Spleen (tissue), 11 donors: ENCODE measurements at regions not wholly inside any gene's neighbourhood (a gene's known extent, or its start where the extent isn't known, plus 50 kb on each side); places are given as distances from the start of the nearest gene placed in this dataset.
A peak's percentile ranks its signal among the peaks of the same experiment; 100 is the strongest.

ENCODE experiments used
- DNase-seq: peaks from one replicate; pipeline ENCODE4 v3.0.0-alpha.2; 2020
- H3K27ac ChIP-seq, 8 donors: fragments of 200-600 bp; sonication (generic) in 7 of 8; 1 replicate in 4 of 8; 2 replicates in 4 of 8; pipeline versions ENCODE4 v1.5.0 to v1.8.0; 2016 to 2021; ENCODE audit warnings: inconsistent platforms in 4 of 8, mild to moderate bottlenecking in 4 of 8, moderate library complexity in 1 of 8
- H3K27me3 ChIP-seq, 7 donors: fragments of 200-600 bp; sonication (generic) in 6 of 7; replicated peaks in 1 of 7; 1 replicate in 4 of 7; 2 replicates in 3 of 7; pipeline versions ENCODE4 v1.5.0 to v1.8.0; 2016 to 2021; ENCODE audit warnings: inconsistent platforms in 3 of 7, mild to moderate bottlenecking in 1 of 7
- H3K36me3 ChIP-seq, 6 donors: fragments of 200-600 bp; sonication (generic) in 5 of 6; 1 replicate in 4 of 6; 2 replicates in 2 of 6; pipeline versions ENCODE4 v1.5.0 to v1.8.0; 2016 to 2021; ENCODE audit warnings: inconsistent platforms in 2 of 6
- H3K4me1 ChIP-seq, 6 donors: fragments of 200-600 bp; sonication (generic) in 5 of 6; 1 replicate in 3 of 6; 2 replicates in 3 of 6; pipeline versions ENCODE4 v1.5.0 to v1.8.0; 2016 to 2021; ENCODE audit warnings: inconsistent platforms in 3 of 6
- H3K4me3 ChIP-seq, 8 donors: fragments of 200-600 bp; sonication (generic) in 7 of 8; 1 replicate in 4 of 8; 2 replicates in 4 of 8; pipeline versions ENCODE4 v1.5.0 to v1.8.0; 2016 to 2021; ENCODE audit warnings: inconsistent platforms in 4 of 8, mild to moderate bottlenecking in 4 of 8, moderate library complexity in 2 of 8
- H3K9me3 ChIP-seq, 8 donors: fragments of 200-600 bp; sonication (generic) in 7 of 8; 1 replicate in 4 of 8; 2 replicates in 4 of 8; pipeline versions ENCODE4 v1.5.0 to v1.8.0; 2016 to 2021; ENCODE audit warnings: inconsistent platforms in 4 of 8
- POLR2A ChIP-seq, 3 donors: fragments of 450-650 bp; IDR thresholded peaks; one replicate each; pipeline ENCODE4 v1.5.1; 2017; ENCODE audit warnings: antibody characterized with exemption in 3 of 3, mild to moderate bottlenecking in 1 of 3
- POLR2AphosphoS5 ChIP-seq, 3 donors: sonication (generic); formaldehyde crosslinking; IDR thresholded peaks; one replicate each; pipeline ENCODE4 v1.5.1; 2017; ENCODE audit warnings: antibody characterized with exemption in 3 of 3
- WGBS, 5 donors: extraction: QIAGEN DNeasy Blood & Tissue Kit in 3 of 5; methylation state at CpG; one replicate each; pipeline versions ENCODE4 v1.1.5 to v1.1.7; 2013 to 2018; 5-methylcytosine and 5-hydroxymethylcytosine counted together
- intact Hi-C: fragments of 100-400 bp; cut with DNase I; formaldehyde crosslinking; loops from one replicate; pipeline ENCODE4 v1.15.0; 2023; ENCODE audit warnings: low total_unique reads
- TF ChIP-seq, protein P1 (sequence below), 11 experiments: fragments of 200-600 bp in 7 of 11; fragments of 450-650 bp in 4 of 11; sonication (generic) in 4 of 11; IDR thresholded peaks in 8 of 11; conservative IDR thresholded peaks in 3 of 11; 1 replicate in 7 of 11; 2 replicates in 4 of 11; pipeline versions ENCODE4 v1.4.0 to v1.8.0; 2016 to 2021; ENCODE audit warnings: antibody characterized with exemption in 11 of 11, inconsistent platforms in 4 of 11, mild to moderate bottlenecking in 1 of 11
- donor health status: healthy with polysubstance abuse.
- donor health status: DM: no; HTN: no; CAD: no; lungs with moderate emphysema.
- donor health status: DM: no; HTN: no; CAD: no.
- donor health status: Bipolar disorder and iron deficiency.
- donor health status: healthy.
- donor health status: DM: no; HTN: no; CAD: no.
- donor health status: DM: yes; HTN: yes; CAD: no.

DNA sequence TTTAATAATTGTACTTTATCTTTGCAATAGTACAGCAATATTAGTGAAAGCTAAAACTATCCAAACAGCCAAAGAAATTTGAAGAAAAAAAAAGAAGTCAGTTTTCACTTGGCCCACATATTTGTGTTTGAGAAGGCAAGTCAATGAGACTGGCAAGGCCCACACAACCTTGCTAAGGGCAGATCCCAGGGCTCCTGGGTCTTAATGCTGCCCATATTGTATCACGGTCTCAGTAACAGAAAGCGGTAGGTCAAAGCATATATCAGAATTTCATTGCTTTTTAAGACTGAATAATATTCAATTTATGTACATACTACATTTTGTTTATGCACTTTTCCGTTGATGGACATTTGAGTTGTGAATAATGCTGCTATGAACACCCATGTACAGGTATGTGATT lies 262.0 kb upstream of the TOPAZ1 start:
- Histone ChIP-seq H3K36me3 (no peaks in the 10 kb centered on the region), H3K27ac (no peak overlapping the region), H3K27me3 (peaks cover 0 to 6% (median 0%) of the 10 kb centered on the region in 7 donors), H3K9me3 (peaks cover 0 to 10% (median 7%) of the 10 kb centered on the region in 8 donors), H3K4me3 (no peak overlapping the region), H3K4me1 (no peaks in the 10 kb centered on the region)
- TF ChIP-seq POLR2AphosphoS5 (IDR thresholded peaks at IDR 0.05): no peak
- TF ChIP-seq, protein P1, sequence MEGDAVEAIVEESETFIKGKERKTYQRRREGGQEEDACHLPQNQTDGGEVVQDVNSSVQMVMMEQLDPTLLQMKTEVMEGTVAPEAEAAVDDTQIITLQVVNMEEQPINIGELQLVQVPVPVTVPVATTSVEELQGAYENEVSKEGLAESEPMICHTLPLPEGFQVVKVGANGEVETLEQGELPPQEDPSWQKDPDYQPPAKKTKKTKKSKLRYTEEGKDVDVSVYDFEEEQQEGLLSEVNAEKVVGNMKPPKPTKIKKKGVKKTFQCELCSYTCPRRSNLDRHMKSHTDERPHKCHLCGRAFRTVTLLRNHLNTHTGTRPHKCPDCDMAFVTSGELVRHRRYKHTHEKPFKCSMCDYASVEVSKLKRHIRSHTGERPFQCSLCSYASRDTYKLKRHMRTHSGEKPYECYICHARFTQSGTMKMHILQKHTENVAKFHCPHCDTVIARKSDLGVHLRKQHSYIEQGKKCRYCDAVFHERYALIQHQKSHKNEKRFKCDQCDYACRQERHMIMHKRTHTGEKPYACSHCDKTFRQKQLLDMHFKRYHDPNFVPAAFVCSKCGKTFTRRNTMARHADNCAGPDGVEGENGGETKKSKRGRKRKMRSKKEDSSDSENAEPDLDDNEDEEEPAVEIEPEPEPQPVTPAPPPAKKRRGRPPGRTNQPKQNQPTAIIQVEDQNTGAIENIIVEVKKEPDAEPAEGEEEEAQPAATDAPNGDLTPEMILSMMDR (IDR thresholded peaks at IDR 0.05 in 8 of 11, conservative IDR thresholded peaks at IDR 0.05 in 3 of 11): no peak
- DNase-seq: no peak
- intact Hi-C loops: no loop called here
- 88 to 95% (median 94%) methylated on average over 3 of the region's 3 CpGs for WGBS, 5 donors

DNA sequence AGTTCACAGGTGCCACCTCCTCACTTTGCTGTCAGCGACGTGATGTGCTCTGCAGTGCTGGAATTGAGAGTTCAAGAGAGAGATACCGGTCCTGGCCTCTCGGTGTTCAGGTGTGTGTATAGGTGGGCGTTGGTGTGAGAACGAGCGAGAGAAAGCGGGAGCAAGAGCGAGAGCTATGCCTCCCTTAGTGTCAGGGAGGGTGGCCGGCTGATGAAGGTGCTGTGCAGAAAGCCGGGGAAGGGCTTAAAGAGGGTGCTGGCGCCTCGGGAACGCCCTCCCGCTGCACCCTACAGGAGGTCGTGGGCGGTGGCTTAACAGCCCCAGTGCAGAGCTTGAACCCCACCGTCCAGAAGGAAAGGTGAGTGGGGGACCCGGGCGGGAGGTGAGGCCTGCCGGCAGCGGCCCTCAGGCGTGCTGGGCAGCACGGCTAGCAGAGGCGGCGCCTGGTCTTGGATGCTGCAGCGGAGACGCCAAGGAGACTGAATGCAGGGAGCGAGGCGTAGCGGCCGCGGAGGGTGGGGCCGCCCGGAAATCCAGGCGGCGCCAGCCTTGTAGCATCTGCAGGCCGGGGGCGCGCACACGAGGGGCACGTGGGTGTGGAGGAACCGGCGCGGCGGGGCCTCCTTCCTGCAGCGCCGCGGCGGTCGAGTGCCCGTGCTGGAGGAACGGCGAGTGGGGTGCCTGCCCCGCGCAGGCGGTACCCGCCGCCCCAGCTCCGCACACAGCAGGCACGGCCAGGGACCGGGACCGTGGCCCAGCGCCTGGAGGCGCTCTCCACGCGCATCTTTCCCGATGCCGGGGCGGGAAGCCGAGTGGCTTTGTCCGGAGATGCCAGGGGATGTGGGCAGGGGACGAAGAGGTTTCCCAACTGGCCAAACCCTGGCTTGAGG lies 246.8 kb upstream of the TOPAZ1 start:
- DNase-seq: peak; percentile 85
- peaks cover 14 to 100% (median 82%) of the 10 kb centered on the region in 7 donors for H3K27me3 ChIP-seq
- H3K27ac ChIP-seq: no peak overlapping the region
- H3K9me3 ChIP-seq: peaks cover 0 to 11% (median 2%) of the 10 kb centered on the region in 8 donors
- peak overlapping the region; percentile 18 to 72 (median 44) for H3K4me3 ChIP-seq
- H3K4me1 ChIP-seq: peaks cover 38 to 55% (median 52%) of the 10 kb centered on the region in 6 donors
- H3K36me3 ChIP-seq: no peaks in the 10 kb centered on the region
- intact Hi-C loops: no loop called here
- TF ChIP-seq POLR2AphosphoS5 (IDR thresholded peaks at IDR 0.05) (peak in 2 of 3 donors; percentile 57 to 60), POLR2A (IDR thresholded peaks at IDR 0.05) (no peak)
- TF ChIP-seq, protein P1 (IDR thresholded peaks at IDR 0.05 in 8 of 11, conservative IDR thresholded peaks at IDR 0.05 in 3 of 11): no peak
- WGBS, 5 donors: 1 to 3% (median 2%) methylated on average over 29 to 73 of the region's 73 CpGs

DNA sequence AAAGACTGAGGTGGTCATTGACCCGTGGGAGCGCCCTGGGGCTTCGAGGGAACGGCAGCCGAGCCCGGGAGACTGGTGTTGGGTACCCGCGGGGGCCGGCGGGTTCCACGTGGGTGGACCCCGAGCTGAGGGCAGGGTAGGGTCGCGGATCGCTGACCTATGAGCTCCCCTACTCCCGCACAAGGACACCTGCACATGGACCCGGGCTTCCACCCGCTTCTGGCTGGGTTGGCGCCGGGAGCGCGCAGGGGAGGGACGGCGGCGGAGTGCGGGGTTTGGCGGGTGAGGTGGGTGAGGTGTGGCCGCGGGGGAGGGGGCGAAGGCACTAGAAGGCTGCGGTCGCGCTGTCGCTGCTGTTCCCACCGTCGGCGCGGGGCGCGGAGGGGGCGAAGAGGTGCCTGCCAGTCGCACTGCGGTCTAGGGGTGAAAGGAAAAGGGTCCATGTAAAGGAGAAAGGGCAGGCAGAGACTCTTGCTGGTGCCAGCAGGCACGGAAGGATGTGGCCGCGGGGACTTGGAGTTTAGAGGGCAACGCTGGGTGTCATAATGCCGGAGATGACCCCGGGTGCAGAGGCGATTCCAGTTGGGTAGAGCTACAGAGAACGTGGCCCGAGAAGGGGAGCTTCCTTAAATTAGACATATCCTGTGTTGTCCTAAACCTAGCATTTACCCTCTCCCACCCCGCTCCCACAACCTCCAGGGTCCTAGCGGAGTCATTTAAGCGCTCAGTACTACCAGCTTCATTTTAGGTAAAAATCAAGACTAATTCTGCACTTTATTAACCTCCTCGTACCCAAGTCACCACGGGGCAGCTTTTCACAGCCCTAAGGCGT lies 245.9 kb upstream of the TOPAZ1 start:
- H3K27ac ChIP-seq: peak overlapping the region in 1 of 8 donors; percentile 15
- 1 to 3% (median 2%) methylated on average over 41 to 58 of the region's 58 CpGs for WGBS, 5 donors
- H3K27me3 ChIP-seq: peaks cover 14 to 100% (median 89%) of the 10 kb centered on the region in 7 donors
- DNase-seq: peak; percentile 75
- H3K9me3 ChIP-seq: peaks cover 0 to 9% (median 2%) of the 10 kb centered on the region in 8 donors
- peak overlapping the region; percentile 18 to 72 (median 44) for H3K4me3 ChIP-seq
- TF ChIP-seq POLR2A (IDR thresholded peaks at IDR 0.05) (no peak), POLR2AphosphoS5 (IDR thresholded peaks at IDR 0.05) (no peak)
- TF ChIP-seq, protein P1 (IDR thresholded peaks at IDR 0.05 in 8 of 11, conservative IDR thresholded peaks at IDR 0.05 in 3 of 11): no peak
- H3K4me1 ChIP-seq: peaks cover 38 to 55% (median 52%) of the 10 kb centered on the region in 6 donors
- intact Hi-C loops: no loop called here
- H3K36me3 ChIP-seq: no peaks in the 10 kb centered on the region
